Epithelial cell of proximal tubule (primary cell): ENCODE measurements at regions not wholly inside any gene's neighbourhood (a gene's known extent, or its start where the extent isn't known, plus 50 kb on each side); places are given as distances from the start of the nearest gene placed in this dataset.

ENCODE experiments used
- DNase-seq: peaks from one replicate; pipeline ENCODE4 v3.0.0-alpha.2; 2011; ENCODE audit warnings: low read depth
- H3K4me3 ChIP-seq: 2 replicates; pipeline ENCODE4 v1.5.1; 2011; ENCODE audit warnings: low read depth, mild to moderate bottlenecking, low read length
- CTCF ChIP-seq: conservative IDR thresholded peaks from 2 replicates; pipeline ENCODE4 v1.5.1; 2012; ENCODE audit warnings: low read depth, mild to moderate bottlenecking, low read length

GRCh38 chr14:61847861-61848260 is 85.6 kb downstream of the SNAPC1 start:
- no peak for TF ChIP-seq CTCF
- DNase-seq: no peak
- H3K4me3 ChIP-seq: no peak overlapping the region

GRCh38 chr14:61854898-61855297 is 92.7 kb downstream of the SNAPC1 start:
- no peak overlapping the region for H3K4me3 ChIP-seq
- no peak for DNase-seq
- no peak for TF ChIP-seq CTCF

GRCh38 chr14:61860294-61860918 is 98.2 kb downstream of the SNAPC1 start:
- no peak for DNase-seq
- TF ChIP-seq CTCF: peak; percentile 89
- no peak overlapping the region for H3K4me3 ChIP-seq

GRCh38 chr14:61861320-61861865 is 99.2 kb downstream of the SNAPC1 start:
- no peak overlapping the region for H3K4me3 ChIP-seq
- TF ChIP-seq CTCF: no peak
- DNase-seq: no peak

- no peak overlapping the region for H3K4me3 ChIP-seq
- no peak for DNase-seq
- TF ChIP-seq CTCF: no peak
Observed at GRCh38 chr14:61864329-61864898, 102.2 kb downstream of the SNAPC1 start.

- no peak for TF ChIP-seq CTCF
- no peak for DNase-seq
- no peak overlapping the region for H3K4me3 ChIP-seq
Observed at GRCh38 chr14:61866932-61867920, 105.0 kb downstream of the SNAPC1 start.
